ENCODE measurements at regions not wholly inside any gene's neighbourhood (a gene's known extent, or its start where the extent isn't known, plus 50 kb on each side); places are given as distances from the start of the nearest gene placed in this dataset.

GRCh38 chrX:122667667-122668066 is 516.4 kb upstream of the GRIA3 start:
- no peak for TF ChIP-seq POU2F2 (IDR thresholded peaks at IDR 0.05; ENCODE audit: borderline replicate concordance, low read depth, low read length)
- no peak for TF ChIP-seq CHD4 (IDR thresholded peaks at IDR 0.05)
- no peak for TF ChIP-seq SP1 (IDR thresholded peaks at IDR 0.05; ENCODE audit: low read depth, low read length)
- TF ChIP-seq CTCF (IDR thresholded peaks at IDR 0.05 in 2 of 3, conservative IDR thresholded peaks at IDR 0.05 in 1 of 3; ENCODE audit: control insufficient read depth in 2 of 3, extremely low read depth in 1 of 3, insufficient read depth in 1 of 3, low read depth in 3 of 3, low read length in 3 of 3): no peak
- TF ChIP-seq STAT1 (conservative IDR thresholded peaks at IDR 0.05): no peak
- TF ChIP-seq HDAC2 (IDR thresholded peaks at IDR 0.05): no peak
- no peak for TF ChIP-seq POLR2AphosphoS5 (IDR thresholded peaks at IDR 0.05; ENCODE audit: low read length)
- no peak for TF ChIP-seq HDAC6 (IDR thresholded peaks at IDR 0.05; ENCODE audit: unreplicated experiment)
- TF ChIP-seq CREB1 (IDR thresholded peaks at IDR 0.05; ENCODE audit: low read depth): no peak
- no peak for TF ChIP-seq JUNB (IDR thresholded peaks at IDR 0.05)
- TF ChIP-seq CEBPB (IDR thresholded peaks at IDR 0.05; ENCODE audit: borderline replicate concordance in 1 of 2, low read depth in 2 of 2, low read length in 2 of 2): no peak
- no peak for TF ChIP-seq POLR2A (IDR thresholded peaks at IDR 0.05; ENCODE audit: low read depth, low read length)
- no peak for TF ChIP-seq ESRRA (IDR thresholded peaks at IDR 0.05; ENCODE audit: low read length)
- no peak for TF ChIP-seq TCF3 (IDR thresholded peaks at IDR 0.05; ENCODE audit: borderline replicate concordance, insufficient read depth, low read depth, low read length)

Measured in GM12878 (cell line).